Right atrium auricular region (tissue), 2 donors: ENCODE measurements at regions not wholly inside any gene's neighbourhood (a gene's known extent, or its start where the extent isn't known, plus 50 kb on each side); places are given as distances from the start of the nearest gene placed in this dataset.

Experiments used
- DNase-seq: peaks from one replicate; pipeline ENCODE4 v3.0.0-alpha.2; 2019; ENCODE audit warnings: low spot score
- H3K27ac ChIP-seq, 2 donors: fragments of 200-600 bp; sonication (generic); 1 replicate in 1 of 2; 2 replicates in 1 of 2; pipeline ENCODE4 v1.5.1; 2016 to 2019
- H3K27me3 ChIP-seq, 2 donors: fragments of 200-600 bp; sonication (generic); one replicate each; pipeline versions ENCODE4 v1.5.1 to v1.6.0; 2017 to 2019
- H3K36me3 ChIP-seq: fragments of 200-600 bp; sonication (generic); one replicate; pipeline ENCODE4 v1.5.1; 2016
- H3K4me1 ChIP-seq, 2 donors: fragments of 200-600 bp; sonication (generic); one replicate each; pipeline versions ENCODE4 v1.5.1 to v1.6.0; 2017 to 2019
- H3K4me3 ChIP-seq, 2 donors: fragments of 200-600 bp; sonication (generic); 1 replicate in 1 of 2; 2 replicates in 1 of 2; pipeline ENCODE4 v1.5.1; 2017 to 2019; ENCODE audit warnings: mild to moderate bottlenecking in 1 of 2, moderate library complexity in 1 of 2
- H3K9me3 ChIP-seq, 2 donors: fragments of 200-600 bp; sonication (generic); one replicate each; pipeline ENCODE4 v1.5.1; 2019
- CTCF ChIP-seq, 2 donors: fragments of 200-600 bp; sonication (generic); IDR thresholded peaks; one replicate each; pipeline ENCODE4 v1.5.1; 2019; ENCODE audit warnings: antibody characterized with exemption in 2 of 2

- DNase-seq: no peak
- no peak for TF ChIP-seq CTCF (IDR thresholded peaks at IDR 0.05)
- Histone ChIP-seq H3K27me3 (no peaks in the 10 kb centered on the region), H3K36me3 (no peaks in the 10 kb centered on the region), H3K9me3 (no peaks in the 10 kb centered on the region), H3K4me1 (no peaks in the 10 kb centered on the region), H3K4me3 (no peak overlapping the region), H3K27ac (no peak overlapping the region)
Measured at GRCh38 chr2:122251566-122251965, 496.1 kb downstream of the TSN start.

- Histone ChIP-seq H3K27me3 (no peaks in the 10 kb centered on the region), H3K27ac (no peak overlapping the region), H3K4me1 (no peaks in the 10 kb centered on the region), H3K4me3 (no peak overlapping the region), H3K36me3 (no peaks in the 10 kb centered on the region), H3K9me3 (no peaks in the 10 kb centered on the region)
- TF ChIP-seq CTCF (IDR thresholded peaks at IDR 0.05): no peak
- DNase-seq: no peak
Measured at GRCh38 chr2:122255924-122256323, 500.5 kb downstream of the TSN start.

- H3K9me3 ChIP-seq: no peaks in the 10 kb centered on the region
- H3K4me3 ChIP-seq: no peak overlapping the region
- H3K27me3 ChIP-seq: no peaks in the 10 kb centered on the region
- TF ChIP-seq CTCF (IDR thresholded peaks at IDR 0.05): no peak
- no peak overlapping the region for H3K27ac ChIP-seq
- H3K36me3 ChIP-seq: no peaks in the 10 kb centered on the region
- no peak for DNase-seq
- H3K4me1 ChIP-seq: no peaks in the 10 kb centered on the region
Measured at GRCh38 chr2:122261911-122262310, 506.5 kb downstream of the TSN start.

GRCh38 chr2:122263746-122264145 is 508.3 kb downstream of the TSN start:
- DNase-seq: no peak
- H3K27ac ChIP-seq: no peak overlapping the region

GRCh38 chr2:122266636-122267035 is 511.2 kb downstream of the TSN start:
- DNase-seq: no peak
- Histone ChIP-seq H3K9me3 (no peaks in the 10 kb centered on the region), H3K27me3 (no peaks in the 10 kb centered on the region), H3K4me1 (no peaks in the 10 kb centered on the region), H3K4me3 (no peak overlapping the region), H3K27ac (no peak overlapping the region), H3K36me3 (no peaks in the 10 kb centered on the region)
- TF ChIP-seq CTCF (IDR thresholded peaks at IDR 0.05): no peak

More at GRCh38 chr2:122263746-122264145, 508.3 kb downstream of the TSN start:
- no peaks in the 10 kb centered on the region for H3K36me3 ChIP-seq
- H3K4me3 ChIP-seq: no peak overlapping the region
- no peaks in the 10 kb centered on the region for H3K4me1 ChIP-seq
- no peak for TF ChIP-seq CTCF (IDR thresholded peaks at IDR 0.05)
- no peaks in the 10 kb centered on the region for H3K27me3 ChIP-seq
- H3K9me3 ChIP-seq: no peaks in the 10 kb centered on the region

- Histone ChIP-seq H3K27me3 (no peaks in the 10 kb centered on the region), H3K36me3 (no peaks in the 10 kb centered on the region), H3K27ac (no peak overlapping the region), H3K9me3 (no peaks in the 10 kb centered on the region), H3K4me1 (no peaks in the 10 kb centered on the region), H3K4me3 (no peak overlapping the region)
- no peak for TF ChIP-seq CTCF (IDR thresholded peaks at IDR 0.05)
- no peak for DNase-seq
Measured at GRCh38 chr2:122267947-122268346, 512.5 kb downstream of the TSN start.
